GM12872 (cell line): ENCODE measurements at regions not wholly inside any gene's neighbourhood (a gene's known extent, or its start where the extent isn't known, plus 50 kb on each side); places are given as distances from the start of the nearest gene placed in this dataset.

ENCODE experiments used
- TF ChIP-seq, protein P1 (sequence below): IDR thresholded peaks from 3 replicates; pipeline ENCODE4 v1.5.1; 2011; ENCODE audit warnings: low read depth, mild to moderate bottlenecking, low read length, moderate library complexity; ENCODE audit not compliant: insufficient read depth

DNA sequence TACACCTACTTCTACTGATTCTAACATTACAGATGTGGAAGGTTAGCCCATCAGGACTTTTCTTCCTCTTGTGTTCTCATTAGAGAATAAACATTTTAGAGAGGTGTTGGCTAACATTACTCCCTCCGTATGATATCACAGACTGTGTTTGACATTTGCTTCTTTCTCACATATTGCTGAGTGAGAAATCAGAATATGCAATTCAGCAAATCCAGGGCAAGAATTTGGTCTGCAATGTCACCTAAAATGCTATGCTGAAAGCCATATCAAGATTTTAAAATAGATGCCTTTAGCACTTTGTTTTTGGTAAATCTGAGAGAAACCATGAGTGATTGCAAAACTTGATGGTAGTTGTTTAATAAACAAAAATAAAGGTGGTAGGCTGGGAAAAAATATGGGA is 319.1 kb downstream of the C4orf33 start:
- TF ChIP-seq, protein P1, sequence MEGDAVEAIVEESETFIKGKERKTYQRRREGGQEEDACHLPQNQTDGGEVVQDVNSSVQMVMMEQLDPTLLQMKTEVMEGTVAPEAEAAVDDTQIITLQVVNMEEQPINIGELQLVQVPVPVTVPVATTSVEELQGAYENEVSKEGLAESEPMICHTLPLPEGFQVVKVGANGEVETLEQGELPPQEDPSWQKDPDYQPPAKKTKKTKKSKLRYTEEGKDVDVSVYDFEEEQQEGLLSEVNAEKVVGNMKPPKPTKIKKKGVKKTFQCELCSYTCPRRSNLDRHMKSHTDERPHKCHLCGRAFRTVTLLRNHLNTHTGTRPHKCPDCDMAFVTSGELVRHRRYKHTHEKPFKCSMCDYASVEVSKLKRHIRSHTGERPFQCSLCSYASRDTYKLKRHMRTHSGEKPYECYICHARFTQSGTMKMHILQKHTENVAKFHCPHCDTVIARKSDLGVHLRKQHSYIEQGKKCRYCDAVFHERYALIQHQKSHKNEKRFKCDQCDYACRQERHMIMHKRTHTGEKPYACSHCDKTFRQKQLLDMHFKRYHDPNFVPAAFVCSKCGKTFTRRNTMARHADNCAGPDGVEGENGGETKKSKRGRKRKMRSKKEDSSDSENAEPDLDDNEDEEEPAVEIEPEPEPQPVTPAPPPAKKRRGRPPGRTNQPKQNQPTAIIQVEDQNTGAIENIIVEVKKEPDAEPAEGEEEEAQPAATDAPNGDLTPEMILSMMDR, result no peak

GRCh38 chr4:129420637-129421036 is 324.7 kb downstream of the C4orf33 start:
- TF ChIP-seq, protein P1, result no peak

DNA sequence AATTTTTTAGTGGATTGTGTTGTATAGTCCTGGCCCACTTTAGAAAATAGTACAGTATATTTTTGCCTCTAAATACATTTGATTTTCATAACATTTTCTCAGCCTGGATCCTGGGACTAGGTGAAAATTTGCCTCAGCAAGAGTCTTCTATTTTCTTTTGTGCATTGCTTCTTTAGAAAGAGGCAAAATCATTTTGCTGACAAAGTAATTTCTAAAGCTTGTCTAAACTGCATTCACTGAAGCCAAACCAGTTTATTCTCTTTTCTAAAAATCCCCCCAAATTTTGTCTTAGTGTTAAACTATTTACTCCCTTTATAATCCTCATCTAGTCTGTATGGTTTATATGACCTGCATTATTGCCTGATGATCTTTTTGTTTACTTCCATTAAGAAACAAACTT is 326.3 kb downstream of the C4orf33 start:
- TF ChIP-seq, protein P1, result no peak

GRCh38 chr4:129428454-129428853 is 332.5 kb downstream of the C4orf33 start:
- TF ChIP-seq, protein P1, result no peak

GRCh38 chr4:129429581-129430320 is 333.8 kb downstream of the C4orf33 start:
- TF ChIP-seq, protein P1, result no peak

DNA sequence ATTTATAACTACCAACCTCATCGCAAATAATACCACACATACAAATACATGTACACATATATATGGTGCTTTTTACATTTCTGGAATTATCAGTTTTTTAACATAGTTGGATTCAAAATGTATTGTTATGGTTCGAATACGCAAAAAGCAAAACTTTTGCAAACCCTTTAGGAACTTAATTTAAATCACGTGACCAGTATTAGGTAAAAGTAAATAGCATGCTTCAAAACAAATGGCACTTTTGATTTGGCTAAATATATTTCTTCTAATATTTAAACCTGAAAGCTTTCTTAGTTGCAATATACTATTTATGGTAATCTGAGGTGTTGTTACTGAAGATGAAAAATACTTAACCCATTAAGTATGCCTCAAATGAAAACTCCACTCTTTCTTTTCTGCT is 341.4 kb downstream of the C4orf33 start:
- TF ChIP-seq, protein P1, result no peak

GRCh38 chr4:129438456-129438981 is 342.6 kb downstream of the C4orf33 start:
- TF ChIP-seq, protein P1, result no peak
